Ishikawa (cell line): ENCODE measurements at regions not wholly inside any gene's neighbourhood (a gene's known extent, or its start where the extent isn't known, plus 50 kb on each side); places are given as distances from the start of the nearest gene placed in this dataset.

ENCODE experiments used
- CEBPB ChIP-seq: IDR thresholded peaks from 2 replicates; pipeline ENCODE4 v1.6.1; 2012
- CREB1 ChIP-seq: IDR thresholded peaks from 2 replicates; pipeline ENCODE4 v1.6.1; 2012; ENCODE audit warnings: low read depth
- EGR1 ChIP-seq: IDR thresholded peaks from 2 replicates; pipeline ENCODE4 v1.6.1; 2012
- EP300 ChIP-seq: IDR thresholded peaks from 2 replicates; pipeline ENCODE4 v1.6.1; 2012; ENCODE audit warnings: borderline replicate concordance
- FOXM1 ChIP-seq: IDR thresholded peaks from 2 replicates; pipeline ENCODE4 v1.6.1; 2012; ENCODE audit warnings: low read depth, borderline replicate concordance
- MAX ChIP-seq: IDR thresholded peaks from 2 replicates; pipeline ENCODE4 v1.6.1; 2012
- NFIC ChIP-seq: IDR thresholded peaks from 2 replicates; pipeline ENCODE4 v1.6.1; 2012
- RAD21 ChIP-seq: IDR thresholded peaks from 2 replicates; pipeline ENCODE4 v1.6.1; 2012; ENCODE audit warnings: low read depth
- REST ChIP-seq: IDR thresholded peaks from 2 replicates; pipeline ENCODE4 v1.6.1; 2012; ENCODE audit warnings: low read depth, mild to moderate bottlenecking
- TAF1 ChIP-seq: IDR thresholded peaks from 2 replicates; pipeline ENCODE4 v1.6.1; 2012; ENCODE audit warnings: low read depth, mild to moderate bottlenecking
- TCF12 ChIP-seq: IDR thresholded peaks from 2 replicates; pipeline ENCODE4 v1.6.1; 2012; ENCODE audit warnings: low read depth
- TEAD4 ChIP-seq: IDR thresholded peaks from 2 replicates; pipeline ENCODE4 v1.6.1; 2012
- USF1 ChIP-seq: IDR thresholded peaks from 2 replicates; pipeline ENCODE4 v1.6.1; 2012
- YY1 ChIP-seq: IDR thresholded peaks from 2 replicates; pipeline ENCODE4 v1.6.1; 2012; ENCODE audit warnings: low read depth
- ZBTB7A ChIP-seq: IDR thresholded peaks from 2 replicates; pipeline ENCODE4 v1.6.1; 2012; ENCODE audit warnings: low read depth

- TF ChIP-seq FOXM1 (no peak), ZBTB7A (no peak), RAD21 (no peak), USF1 (no peak), NFIC (no peak), TCF12 (no peak), TAF1 (no peak), CREB1 (no peak), TEAD4 (no peak)
These were observed 189.2 kb downstream of the UXS1 start for GRCh38 chr2:106004851-106005250.

- TF ChIP-seq MAX (no peak), NFIC (no peak), USF1 (no peak), RAD21 (no peak), TEAD4 (no peak), YY1 (no peak), TCF12 (no peak), CEBPB (no peak), EP300 (no peak), EGR1 (no peak), CREB1 (no peak)
These were observed 194.7 kb downstream of the UXS1 start for GRCh38 chr2:105999211-105999989.

- TF ChIP-seq REST (no peak), CEBPB (no peak), CREB1 (no peak), NFIC (no peak), MAX (no peak), RAD21 (no peak)
These were observed 196.4 kb downstream of the UXS1 start for GRCh38 chr2:105997711-105998110.

GRCh38 chr2:105990624-105991023, 203.5 kb downstream of the UXS1 start:
- TF ChIP-seq USF1, result no peak
- no peak for TF ChIP-seq TCF12
- no peak for TF ChIP-seq MAX
- TF ChIP-seq FOXM1, result no peak
- no peak for TF ChIP-seq EGR1
- TF ChIP-seq RAD21, result no peak
- no peak for TF ChIP-seq CEBPB

- TF ChIP-seq TEAD4 (no peak), RAD21 (no peak), CEBPB (no peak), USF1 (no peak), TCF12 (no peak), CREB1 (no peak), ZBTB7A (no peak), NFIC (no peak), YY1 (no peak), TAF1 (no peak), REST (no peak), FOXM1 (no peak), EP300 (no peak)
These were observed 205.0 kb downstream of the UXS1 start for GRCh38 chr2:105989070-105989469.
